ENCODE measurements at regions not wholly inside any gene's neighbourhood (a gene's known extent, or its start where the extent isn't known, plus 50 kb on each side); places are given as distances from the start of the nearest gene placed in this dataset.

DNA sequence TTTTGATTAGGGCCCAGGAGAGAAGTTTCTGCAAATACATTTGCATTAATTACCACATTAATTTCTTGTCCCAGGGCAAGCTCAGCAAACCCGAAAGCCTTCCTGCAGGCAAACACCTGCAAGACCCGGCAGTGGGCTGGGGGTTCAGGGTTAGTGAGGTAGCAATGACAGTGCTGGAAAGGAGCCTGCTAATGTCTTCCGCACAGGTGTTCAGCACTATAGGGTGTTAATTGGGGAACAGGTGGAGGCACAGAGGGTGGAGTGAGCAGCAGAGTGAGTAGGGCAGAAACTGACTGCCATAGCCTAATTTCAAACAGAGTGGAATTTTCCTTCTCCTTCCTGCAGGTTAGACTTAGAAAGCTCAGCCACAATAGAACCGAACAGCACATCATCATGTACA lies 50.9 kb upstream of the UBASH3B start:
- Histone ChIP-seq H3K36me3 (replicated peaks) (no peaks in the 10 kb centered on the region), H3K27me3 (replicated peaks) (no peaks in the 10 kb centered on the region)
- in situ Hi-C loops (cut with HindIII; ENCODE audit: low pct_ligation_motif_present, low sequenced_read_pairs), result no loop called here

GRCh38 chr11:122601141-122602125 lies 54.1 kb upstream of the UBASH3B start:
- TF ChIP-seq, protein P1, sequence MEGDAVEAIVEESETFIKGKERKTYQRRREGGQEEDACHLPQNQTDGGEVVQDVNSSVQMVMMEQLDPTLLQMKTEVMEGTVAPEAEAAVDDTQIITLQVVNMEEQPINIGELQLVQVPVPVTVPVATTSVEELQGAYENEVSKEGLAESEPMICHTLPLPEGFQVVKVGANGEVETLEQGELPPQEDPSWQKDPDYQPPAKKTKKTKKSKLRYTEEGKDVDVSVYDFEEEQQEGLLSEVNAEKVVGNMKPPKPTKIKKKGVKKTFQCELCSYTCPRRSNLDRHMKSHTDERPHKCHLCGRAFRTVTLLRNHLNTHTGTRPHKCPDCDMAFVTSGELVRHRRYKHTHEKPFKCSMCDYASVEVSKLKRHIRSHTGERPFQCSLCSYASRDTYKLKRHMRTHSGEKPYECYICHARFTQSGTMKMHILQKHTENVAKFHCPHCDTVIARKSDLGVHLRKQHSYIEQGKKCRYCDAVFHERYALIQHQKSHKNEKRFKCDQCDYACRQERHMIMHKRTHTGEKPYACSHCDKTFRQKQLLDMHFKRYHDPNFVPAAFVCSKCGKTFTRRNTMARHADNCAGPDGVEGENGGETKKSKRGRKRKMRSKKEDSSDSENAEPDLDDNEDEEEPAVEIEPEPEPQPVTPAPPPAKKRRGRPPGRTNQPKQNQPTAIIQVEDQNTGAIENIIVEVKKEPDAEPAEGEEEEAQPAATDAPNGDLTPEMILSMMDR (IDR thresholded peaks at IDR 0.05; ENCODE audit: low read depth, low read length, missing control alignments), result no peak
- peak; percentile 42 for DNase-seq
- H3K27ac ChIP-seq, result no peak overlapping the region
- in situ Hi-C loops (cut with HindIII; ENCODE audit: low pct_ligation_motif_present, low sequenced_read_pairs), result no loop called here
- H3K27me3 ChIP-seq (replicated peaks), result peaks cover 2% of the 10 kb centered on the region
- no peaks in the 10 kb centered on the region for H3K36me3 ChIP-seq (replicated peaks)
- no peak overlapping the region for H3K4me3 ChIP-seq (ENCODE audit: low read depth, low read length)

More for the DNA sequence above, 50.9 kb upstream of the UBASH3B start:
- Histone ChIP-seq H3K27ac (no peak overlapping the region), H3K4me3 (ENCODE audit: low read depth, low read length) (no peak overlapping the region)
- TF ChIP-seq, protein P1 (IDR thresholded peaks at IDR 0.05; ENCODE audit: low read depth, low read length, missing control alignments), result no peak
- no peak for DNase-seq

DNA sequence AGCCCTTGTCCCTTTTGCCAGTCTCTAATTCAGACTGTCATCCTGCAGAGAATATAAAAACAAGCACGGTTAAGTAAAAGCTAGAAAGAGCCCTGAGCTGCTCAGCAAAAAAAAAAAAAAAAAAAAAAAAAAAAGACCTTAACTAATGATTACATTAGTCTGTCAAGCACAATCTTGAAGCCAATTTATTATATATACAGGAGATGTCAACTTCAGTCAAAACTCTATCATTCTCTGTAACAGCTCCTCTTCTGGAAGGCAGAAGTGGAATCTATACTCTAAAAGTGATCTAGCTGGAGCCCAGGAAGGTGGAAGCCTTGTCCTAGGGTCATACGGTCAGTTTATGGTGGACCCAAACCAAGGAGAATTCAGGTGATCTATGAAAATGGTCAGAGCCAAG lies 55.2 kb upstream of the UBASH3B start:
- TF ChIP-seq, protein P1 (IDR thresholded peaks at IDR 0.05; ENCODE audit: low read depth, low read length, missing control alignments), result no peak
- in situ Hi-C loops (cut with HindIII; ENCODE audit: low pct_ligation_motif_present, low sequenced_read_pairs), result no loop called here

DNA sequence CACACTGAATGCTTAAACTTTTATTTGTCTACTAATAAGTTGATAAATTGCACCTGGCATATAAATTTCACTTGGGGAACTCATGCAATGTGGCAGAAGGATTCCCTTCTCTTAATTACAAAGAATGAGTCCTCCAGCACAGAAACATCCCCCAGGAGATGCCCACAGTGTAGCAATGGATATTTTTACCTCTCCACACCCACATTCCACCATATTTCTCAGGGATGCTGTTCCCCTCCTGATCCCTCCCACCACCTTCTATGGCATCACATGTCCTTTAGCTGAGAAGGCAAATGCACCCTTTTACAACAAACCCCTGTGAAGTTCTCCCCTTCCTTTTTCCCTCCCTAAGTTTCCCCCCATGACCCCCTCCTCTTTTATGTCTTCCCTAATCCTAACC lies 56.1 kb upstream of the UBASH3B start:
- TF ChIP-seq, protein P1 (IDR thresholded peaks at IDR 0.05; ENCODE audit: low read depth, low read length, missing control alignments), result no peak
- no peak for DNase-seq
- Histone ChIP-seq H3K27ac (no peak overlapping the region), H3K27me3 (replicated peaks) (peaks cover 2% of the 10 kb centered on the region), H3K36me3 (replicated peaks) (no peaks in the 10 kb centered on the region), H3K4me3 (ENCODE audit: low read depth, low read length) (no peak overlapping the region)
- in situ Hi-C loops (cut with HindIII; ENCODE audit: low pct_ligation_motif_present, low sequenced_read_pairs), result no loop called here

More for the DNA sequence above, 55.2 kb upstream of the UBASH3B start:
- Histone ChIP-seq H3K27me3 (replicated peaks) (peaks cover 2% of the 10 kb centered on the region), H3K27ac (no peak overlapping the region), H3K4me3 (ENCODE audit: low read depth, low read length) (no peak overlapping the region), H3K36me3 (replicated peaks) (no peaks in the 10 kb centered on the region)
- no peak for DNase-seq

DNA sequence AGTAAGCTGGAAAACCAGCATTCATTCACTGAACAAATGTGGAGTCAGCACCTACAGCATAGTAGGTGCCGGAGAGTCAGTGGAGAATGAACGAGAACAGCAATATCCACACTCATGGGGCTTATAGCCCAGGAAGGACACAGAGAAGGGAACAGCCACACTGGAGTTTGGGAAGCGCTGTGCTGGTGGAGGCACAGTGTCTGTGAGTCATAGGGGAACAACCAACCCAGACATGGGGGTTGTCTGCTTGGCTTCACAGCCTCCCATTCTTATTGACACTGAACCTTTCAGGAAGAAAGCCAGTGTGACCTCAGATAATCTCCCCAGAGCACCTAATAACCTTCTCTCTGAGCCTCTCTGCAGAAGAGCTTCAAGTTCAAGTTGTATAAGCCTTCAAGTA lies 56.6 kb upstream of the UBASH3B start:
- Histone ChIP-seq H3K4me3 (ENCODE audit: low read depth, low read length) (no peak overlapping the region), H3K27ac (no peak overlapping the region), H3K36me3 (replicated peaks) (no peaks in the 10 kb centered on the region), H3K27me3 (replicated peaks) (peaks cover 2% of the 10 kb centered on the region)
- peak; percentile 7 for DNase-seq
- in situ Hi-C loops (cut with HindIII; ENCODE audit: low pct_ligation_motif_present, low sequenced_read_pairs), result no loop called here
- TF ChIP-seq, protein P1 (IDR thresholded peaks at IDR 0.05; ENCODE audit: low read depth, low read length, missing control alignments), result no peak
